GM18508 (cell line): ENCODE measurements at regions not wholly inside any gene's neighbourhood (a gene's known extent, or its start where the extent isn't known, plus 50 kb on each side); places are given as distances from the start of the nearest gene placed in this dataset.

ENCODE experiments used
- ATAC-seq: cut with Tn5 transposase; IDR thresholded peaks from one replicate; pipeline ENCODE4 v1.9.1; 2021; ENCODE audit warnings: moderate number of reproducible peaks; ENCODE audit not compliant: insufficient read depth, unreplicated experiment

- ATAC-seq, result no peak
These were observed 126.5 kb downstream of the DLL1 start for GRCh38 chr6:170164271-170164900.

- ATAC-seq, result no peak
These were observed 127.3 kb downstream of the DLL1 start for GRCh38 chr6:170163405-170164170.

- no peak for ATAC-seq
These were observed 128.0 kb downstream of the DLL1 start for GRCh38 chr6:170162775-170163404.

GRCh38 chr6:170162011-170162774, 128.7 kb downstream of the DLL1 start:
- ATAC-seq, result no peak

- ATAC-seq, result no peak
These were observed 130.0 kb downstream of the DLL1 start for GRCh38 chr6:170160628-170161611.

- ATAC-seq, result no peak
These were observed 130.7 kb downstream of the DLL1 start for GRCh38 chr6:170160031-170160627.

GRCh38 chr6:170159022-170159965, 131.6 kb downstream of the DLL1 start:
- no peak for ATAC-seq

- no peak for ATAC-seq
These were observed 132.4 kb downstream of the DLL1 start for GRCh38 chr6:170158296-170159021.

- ATAC-seq, result no peak
These were observed 133.2 kb downstream of the DLL1 start for GRCh38 chr6:170157567-170158218.

- no peak for ATAC-seq
These were observed 134.2 kb downstream of the DLL1 start for GRCh38 chr6:170156448-170157375.

- no peak for ATAC-seq
These were observed 135.2 kb downstream of the DLL1 start for GRCh38 chr6:170155464-170156196.

- ATAC-seq, result no peak
These were observed 137.2 kb downstream of the DLL1 start for GRCh38 chr6:170153436-170154319.

GRCh38 chr6:170152989-170153388, 137.9 kb downstream of the DLL1 start:
- no peak for ATAC-seq
